ENCODE measurements at regions not wholly inside any gene's neighbourhood (a gene's known extent, or its start where the extent isn't known, plus 50 kb on each side); places are given as distances from the start of the nearest gene placed in this dataset.
"Not testable (repeated sequence)": the region's sequence is repeated elsewhere in the genome, so short reads cannot be mapped to it uniquely, and the experiment has no call there.

DNA sequence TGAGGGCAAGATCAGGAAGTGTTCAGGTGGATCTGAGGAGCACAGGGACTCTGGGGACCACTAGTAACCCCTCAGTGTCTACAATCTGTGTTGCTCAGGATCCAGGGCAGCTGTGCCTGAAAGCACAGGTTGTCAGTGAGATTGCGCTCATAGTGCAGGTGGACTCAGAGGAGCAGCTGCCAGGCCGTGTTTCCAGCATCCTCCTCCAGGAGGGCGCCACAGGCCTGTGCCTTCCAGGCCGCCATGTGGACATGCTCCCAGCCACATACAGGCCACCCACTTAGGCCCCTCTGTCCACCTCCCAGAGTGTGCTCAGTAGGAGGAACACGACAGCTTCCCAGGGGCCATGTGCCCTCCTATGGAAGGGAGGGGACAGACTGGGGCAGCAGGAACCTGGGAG, 52.9 kb upstream of the GOLGA6L22 start:
- TF ChIP-seq POLR2A (IDR thresholded peaks at IDR 0.05): not testable (repeated sequence)
- TF ChIP-seq, protein P1, sequence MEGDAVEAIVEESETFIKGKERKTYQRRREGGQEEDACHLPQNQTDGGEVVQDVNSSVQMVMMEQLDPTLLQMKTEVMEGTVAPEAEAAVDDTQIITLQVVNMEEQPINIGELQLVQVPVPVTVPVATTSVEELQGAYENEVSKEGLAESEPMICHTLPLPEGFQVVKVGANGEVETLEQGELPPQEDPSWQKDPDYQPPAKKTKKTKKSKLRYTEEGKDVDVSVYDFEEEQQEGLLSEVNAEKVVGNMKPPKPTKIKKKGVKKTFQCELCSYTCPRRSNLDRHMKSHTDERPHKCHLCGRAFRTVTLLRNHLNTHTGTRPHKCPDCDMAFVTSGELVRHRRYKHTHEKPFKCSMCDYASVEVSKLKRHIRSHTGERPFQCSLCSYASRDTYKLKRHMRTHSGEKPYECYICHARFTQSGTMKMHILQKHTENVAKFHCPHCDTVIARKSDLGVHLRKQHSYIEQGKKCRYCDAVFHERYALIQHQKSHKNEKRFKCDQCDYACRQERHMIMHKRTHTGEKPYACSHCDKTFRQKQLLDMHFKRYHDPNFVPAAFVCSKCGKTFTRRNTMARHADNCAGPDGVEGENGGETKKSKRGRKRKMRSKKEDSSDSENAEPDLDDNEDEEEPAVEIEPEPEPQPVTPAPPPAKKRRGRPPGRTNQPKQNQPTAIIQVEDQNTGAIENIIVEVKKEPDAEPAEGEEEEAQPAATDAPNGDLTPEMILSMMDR (IDR thresholded peaks at IDR 0.05): not testable (repeated sequence)

Data from sigmoid colon (tissue), 3 donors.